Karpas-422 (cell line): ENCODE measurements at regions not wholly inside any gene's neighbourhood (a gene's known extent, or its start where the extent isn't known, plus 50 kb on each side); places are given as distances from the start of the nearest gene placed in this dataset.
A peak's percentile ranks its signal among the peaks of the same experiment; 100 is the strongest.

Source experiments
- DNase-seq: peaks from one replicate; pipeline ENCODE4 v3.0.0-alpha.2; 2015
- H2AFZ ChIP-seq: fragments of 200-600 bp; sonication (generic); 2 replicates; pipeline ENCODE4 v1.6.1; 2014; ENCODE audit warnings: antibody characterized with exemption, low read length, mixed read lengths
- H3K27ac ChIP-seq: fragments of 200-600 bp; sonication (generic); 2 replicates; pipeline ENCODE4 v1.5.1; 2014; ENCODE audit warnings: mild to moderate bottlenecking, low read length, moderate library complexity
- H3K27me3 ChIP-seq: fragments of 200-600 bp; sonication (generic); 2 replicates; pipeline ENCODE4 v1.6.1; 2014; ENCODE audit warnings: low read length, mixed read lengths
- H3K36me3 ChIP-seq: fragments of 200-600 bp; sonication (generic); 2 replicates; pipeline ENCODE4 v1.6.1; 2014; ENCODE audit warnings: low read length, mixed read lengths; ENCODE audit not compliant: insufficient read depth
- H3K4me1 ChIP-seq: fragments of 200-600 bp; sonication (generic); 2 replicates; pipeline ENCODE4 v1.6.1; 2014; ENCODE audit warnings: mild to moderate bottlenecking, low read length, mixed read lengths
- H3K4me2 ChIP-seq: fragments of 200-600 bp; sonication (generic); 2 replicates; pipeline ENCODE4 v1.6.1; 2014; ENCODE audit warnings: low read length, low read depth, mild to moderate bottlenecking; ENCODE audit not compliant: poor library complexity, severe bottlenecking
- H3K4me3 ChIP-seq: fragments of 200-600 bp; sonication (generic); 2 replicates; pipeline ENCODE4 v1.5.1; 2014; ENCODE audit warnings: mild to moderate bottlenecking, antibody characterized with exemption, low read length, mixed read lengths
- H3K79me2 ChIP-seq: fragments of 200-600 bp; sonication (generic); 2 replicates; pipeline ENCODE4 v1.6.1; 2014; ENCODE audit warnings: mild to moderate bottlenecking, low read length, mixed read lengths
- H3K9ac ChIP-seq: fragments of 200-600 bp; sonication (generic); 2 replicates; pipeline ENCODE4 v1.6.0; 2014; ENCODE audit warnings: low read length
- H3K9me2 ChIP-seq: fragments of 200-600 bp; sonication (generic), shearing (Covaris generic); replicated peaks from 2 replicates; pipeline ENCODE4 v1.6.0; 2014; ENCODE audit warnings: mild to moderate bottlenecking, low read length, moderate library complexity; ENCODE audit not compliant: insufficient read depth
- H3K9me3 ChIP-seq: fragments of 300-700, 200-600 bp; sonication (generic); 2 replicates; pipeline ENCODE4 v1.6.1; 2014; ENCODE audit warnings: low read length, mixed read lengths
- H4K20me1 ChIP-seq: fragments of 200-600 bp; sonication (generic); 2 replicates; pipeline ENCODE4 v1.6.1; 2014; ENCODE audit warnings: mild to moderate bottlenecking, antibody characterized with exemption, low read length, low read depth; ENCODE audit not compliant: insufficient read depth

DNA sequence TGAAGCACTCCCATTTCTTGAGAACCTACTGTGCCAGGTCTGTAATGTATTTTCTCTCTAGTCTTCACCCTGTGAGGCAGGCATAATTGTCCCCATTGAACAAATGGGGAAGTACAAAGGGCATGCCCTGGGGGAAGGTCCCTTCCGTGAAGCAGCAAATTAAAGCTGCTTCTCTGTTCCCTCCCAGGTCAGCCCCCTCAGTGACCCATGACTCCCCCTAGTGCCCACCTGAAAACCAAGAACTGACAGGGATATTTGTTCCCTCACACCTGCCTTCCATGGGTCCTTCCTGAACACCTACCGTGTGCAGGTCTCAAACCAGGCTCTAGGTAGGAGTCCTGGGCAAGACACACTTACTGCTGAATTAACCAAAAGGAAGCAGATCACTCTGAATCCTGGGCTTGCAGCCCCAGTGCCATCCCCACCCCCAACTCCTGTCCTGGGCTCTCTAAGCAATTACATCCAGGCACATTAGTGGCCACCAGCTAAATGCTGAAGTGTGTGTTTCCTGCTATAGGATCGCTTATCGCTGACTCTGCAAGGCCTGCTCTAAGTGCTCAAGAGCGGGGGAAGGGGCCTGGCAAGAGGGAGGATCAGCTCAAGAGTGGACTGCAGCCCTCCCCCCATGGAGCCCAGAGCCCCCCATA, 254.8 kb downstream of the CDK5RAP2 start:
- Histone ChIP-seq H3K27me3 (no peaks in the 10 kb centered on the region), H4K20me1 (no peaks in the 10 kb centered on the region), H3K4me2 (no peak overlapping the region), H3K79me2 (no peaks in the 10 kb centered on the region), H3K9ac (no peak overlapping the region), H2AFZ (peak overlapping the region; percentile 18; the same call in 1 of the 2 replicates), H3K27ac (no peak overlapping the region), H3K4me1 (peaks cover 16% of the 10 kb centered on the region), H3K9me2 (no peaks in the 10 kb centered on the region), H3K36me3 (no peaks in the 10 kb centered on the region), H3K9me3 (no peaks in the 10 kb centered on the region), H3K4me3 (no peak overlapping the region)
- peak; percentile 71 for DNase-seq

DNA sequence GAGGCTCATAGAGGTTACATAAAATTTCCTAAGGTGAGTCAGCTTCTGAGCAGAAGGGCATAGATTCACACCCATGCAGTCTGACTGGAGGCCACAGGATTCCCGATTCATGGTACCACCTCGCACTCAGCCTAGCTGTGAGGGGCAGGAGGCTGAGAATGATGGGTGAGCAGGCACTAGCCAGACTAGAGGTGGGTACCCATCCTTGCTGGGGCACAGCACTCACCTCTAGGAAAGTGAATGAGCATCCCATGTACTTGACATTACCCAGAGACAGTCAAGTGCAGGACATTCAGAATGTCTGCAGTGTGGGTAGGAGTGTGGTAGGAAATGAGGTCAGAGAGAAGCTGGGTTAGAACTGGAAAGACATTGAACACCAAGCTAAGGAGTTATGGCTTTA, 255.5 kb downstream of the CDK5RAP2 start:
- Histone ChIP-seq H3K4me3 (no peak overlapping the region), H4K20me1 (no peaks in the 10 kb centered on the region), H3K79me2 (no peaks in the 10 kb centered on the region), H3K9me3 (no peaks in the 10 kb centered on the region), H2AFZ (peak overlapping the region; percentile 18; the same call in 1 of the 2 replicates), H3K4me1 (peaks cover 16% of the 10 kb centered on the region), H3K36me3 (no peaks in the 10 kb centered on the region), H3K27ac (no peak overlapping the region), H3K9me2 (no peaks in the 10 kb centered on the region), H3K9ac (no peak overlapping the region), H3K4me2 (no peak overlapping the region), H3K27me3 (no peaks in the 10 kb centered on the region)
- no peak for DNase-seq

DNA sequence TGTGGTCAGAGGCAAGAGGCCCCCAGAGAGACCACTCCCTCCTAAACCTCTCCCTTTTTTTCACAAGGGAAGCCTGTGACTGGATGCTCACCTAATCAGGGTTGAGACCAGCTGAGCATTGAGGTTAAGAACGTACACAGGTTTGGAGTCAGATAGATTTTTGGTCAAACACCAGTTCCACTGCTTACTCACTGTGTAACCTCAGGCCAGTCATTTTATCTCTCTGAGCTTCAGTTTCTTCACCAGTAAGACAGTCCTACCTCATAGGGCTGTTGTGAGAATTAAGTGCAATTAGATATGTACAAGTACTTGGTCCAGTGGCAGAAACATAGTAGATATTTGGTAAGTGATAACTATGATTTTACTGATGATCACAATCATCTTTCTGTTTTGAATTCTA, 256.8 kb downstream of the CDK5RAP2 start:
- Histone ChIP-seq H3K27ac (no peak overlapping the region), H3K27me3 (peaks cover 3% of the 10 kb centered on the region; the same call in 1 of the 2 replicates), H3K9me3 (no peaks in the 10 kb centered on the region), H3K9me2 (no peaks in the 10 kb centered on the region), H3K4me2 (no peak overlapping the region), H2AFZ (no peak overlapping the region), H3K4me1 (peaks cover 16% of the 10 kb centered on the region), H3K9ac (no peak overlapping the region), H4K20me1 (no peaks in the 10 kb centered on the region), H3K36me3 (no peaks in the 10 kb centered on the region), H3K79me2 (no peaks in the 10 kb centered on the region), H3K4me3 (no peak overlapping the region)
- DNase-seq: no peak

DNA sequence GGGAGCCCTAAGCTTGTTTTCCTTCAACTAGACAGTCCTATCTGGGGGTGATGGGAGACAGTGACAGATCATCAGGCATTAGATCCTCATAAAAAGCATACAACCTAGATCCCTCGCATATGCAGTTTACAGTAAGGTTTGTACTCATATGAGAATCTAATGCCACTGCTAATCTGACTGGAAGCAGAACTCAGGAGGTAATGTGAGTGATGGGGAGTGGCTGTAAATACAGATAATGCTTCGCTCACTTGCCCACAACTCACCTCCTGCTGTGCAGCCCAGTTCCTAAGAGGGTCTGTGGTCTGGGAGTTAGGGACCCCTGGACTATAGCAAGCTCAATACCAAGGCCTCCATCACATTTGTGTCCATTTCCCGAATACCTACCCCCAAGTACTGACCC, 260.5 kb downstream of the CDK5RAP2 start:
- H3K9me3 ChIP-seq: no peaks in the 10 kb centered on the region
- H3K4me2 ChIP-seq: no peak overlapping the region
- H3K27me3 ChIP-seq: peaks cover 3% of the 10 kb centered on the region; the same call in 1 of the 2 replicates
- H3K9me2 ChIP-seq: no peaks in the 10 kb centered on the region
- no peak overlapping the region for H2AFZ ChIP-seq
- no peaks in the 10 kb centered on the region for H3K79me2 ChIP-seq
- no peak overlapping the region for H3K4me3 ChIP-seq
- H3K36me3 ChIP-seq: no peaks in the 10 kb centered on the region
- H3K4me1 ChIP-seq: peaks cover 1% of the 10 kb centered on the region
- H3K27ac ChIP-seq: no peak overlapping the region
- no peak overlapping the region for H3K9ac ChIP-seq
- no peak for DNase-seq
- H4K20me1 ChIP-seq: no peaks in the 10 kb centered on the region

DNA sequence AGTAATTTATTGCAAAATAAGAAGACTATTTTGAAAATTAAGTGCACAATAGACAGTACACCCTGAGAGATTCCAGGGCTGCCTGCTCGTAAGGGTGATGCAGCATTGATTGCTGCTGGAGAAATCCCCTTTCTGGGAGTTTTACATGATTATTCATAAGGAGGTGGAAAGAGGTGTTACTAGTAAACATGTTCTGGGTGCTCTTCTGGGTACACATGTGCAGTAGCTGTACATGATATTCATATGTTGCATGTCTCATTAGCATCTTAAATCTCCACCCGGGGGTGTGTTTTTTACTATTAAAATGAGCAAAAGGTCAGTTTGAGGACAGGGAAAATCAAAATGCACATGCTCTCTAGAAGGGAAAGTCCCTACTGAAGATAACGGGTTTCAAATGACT, 264.8 kb downstream of the CDK5RAP2 start:
- Histone ChIP-seq H3K4me2 (no peak overlapping the region), H3K27me3 (peaks cover 3% of the 10 kb centered on the region; the same call in 1 of the 2 replicates), H3K9me2 (no peaks in the 10 kb centered on the region), H4K20me1 (no peaks in the 10 kb centered on the region), H3K9ac (no peak overlapping the region), H3K4me1 (no peaks in the 10 kb centered on the region), H3K27ac (no peak overlapping the region), H3K4me3 (no peak overlapping the region), H3K9me3 (no peaks in the 10 kb centered on the region), H3K36me3 (no peaks in the 10 kb centered on the region), H3K79me2 (no peaks in the 10 kb centered on the region), H2AFZ (no peak overlapping the region)
- no peak for DNase-seq

DNA sequence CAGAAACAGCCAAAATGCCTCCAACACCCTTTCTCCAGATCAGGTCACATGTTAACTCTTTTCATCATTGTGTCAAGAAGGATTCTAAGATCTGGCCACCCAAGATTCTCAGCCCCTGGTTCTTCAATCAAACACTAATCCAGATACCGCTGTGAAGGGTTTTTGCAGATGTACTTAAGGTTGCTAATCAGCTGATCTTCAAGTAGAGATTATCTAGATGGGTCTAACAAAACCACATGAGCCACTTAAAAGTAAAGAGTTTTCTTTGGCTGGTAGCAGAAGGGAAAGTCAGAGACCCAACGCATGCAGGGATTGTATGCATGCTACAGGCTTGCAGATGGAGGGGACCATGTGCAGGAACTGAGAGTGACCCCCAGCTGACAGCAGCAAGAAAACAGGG, 267.9 kb downstream of the CDK5RAP2 start:
- Histone ChIP-seq H3K27ac (no peak overlapping the region), H3K27me3 (no peaks in the 10 kb centered on the region), H3K9me3 (no peaks in the 10 kb centered on the region), H3K4me1 (no peaks in the 10 kb centered on the region), H3K4me2 (no peak overlapping the region), H3K9me2 (no peaks in the 10 kb centered on the region), H3K4me3 (no peak overlapping the region), H3K9ac (no peak overlapping the region), H3K79me2 (no peaks in the 10 kb centered on the region), H4K20me1 (no peaks in the 10 kb centered on the region), H2AFZ (no peak overlapping the region), H3K36me3 (no peaks in the 10 kb centered on the region)
- no peak for DNase-seq

DNA sequence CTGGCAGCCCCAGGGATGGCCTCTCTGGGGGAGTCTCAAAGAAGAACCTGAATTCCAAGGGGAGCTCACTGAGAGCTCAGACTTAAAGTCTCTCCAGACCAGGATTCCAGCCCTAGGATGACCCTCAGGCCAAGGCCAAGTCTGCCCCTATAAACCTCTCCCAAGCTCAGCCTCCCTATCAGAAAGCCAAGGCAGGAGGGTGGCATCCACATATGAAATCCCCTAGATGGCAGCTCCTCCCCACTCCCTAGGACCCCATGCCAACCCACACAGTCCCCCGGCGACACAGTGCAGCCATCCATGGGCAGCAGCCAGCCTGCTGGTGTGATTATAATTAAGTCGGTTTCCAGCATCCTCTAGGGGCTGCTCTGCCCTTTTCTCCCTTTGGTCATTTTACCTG, 269.9 kb downstream of the CDK5RAP2 start:
- no peak overlapping the region for H2AFZ ChIP-seq
- H3K9ac ChIP-seq: no peak overlapping the region
- no peak overlapping the region for H3K27ac ChIP-seq
- H3K36me3 ChIP-seq: no peaks in the 10 kb centered on the region
- no peak overlapping the region for H3K4me2 ChIP-seq
- H4K20me1 ChIP-seq: no peaks in the 10 kb centered on the region
- peak; percentile 29 for DNase-seq
- H3K9me2 ChIP-seq: no peaks in the 10 kb centered on the region
- no peaks in the 10 kb centered on the region for H3K4me1 ChIP-seq
- no peaks in the 10 kb centered on the region for H3K9me3 ChIP-seq
- H3K4me3 ChIP-seq: no peak overlapping the region
- no peaks in the 10 kb centered on the region for H3K79me2 ChIP-seq
- H3K27me3 ChIP-seq: no peaks in the 10 kb centered on the region

DNA sequence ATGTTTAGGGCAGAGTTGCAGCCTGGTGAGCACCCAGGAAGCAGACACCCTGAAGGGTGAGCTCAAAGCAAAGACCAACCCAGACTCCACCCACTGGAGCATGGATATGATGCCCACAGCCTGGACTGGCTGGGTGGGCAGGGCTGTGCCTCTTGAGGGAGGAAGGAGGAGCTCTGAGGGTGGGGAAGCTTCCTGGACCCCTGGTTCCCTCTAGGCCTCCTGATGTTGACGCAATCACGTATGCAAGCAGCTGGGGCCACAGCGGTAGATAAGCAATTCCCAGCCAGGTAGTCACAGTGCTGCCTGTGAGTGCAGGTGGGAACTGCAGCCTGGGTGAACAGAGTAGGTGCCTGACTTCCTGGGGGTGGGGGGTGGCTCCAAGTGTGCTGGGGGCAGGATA, 271.5 kb downstream of the CDK5RAP2 start:
- Histone ChIP-seq H3K9me2 (no peaks in the 10 kb centered on the region), H3K36me3 (no peaks in the 10 kb centered on the region), H4K20me1 (no peaks in the 10 kb centered on the region), H3K4me1 (no peaks in the 10 kb centered on the region), H3K27me3 (no peaks in the 10 kb centered on the region; the same call in 1 of the 2 replicates), H3K27ac (no peak overlapping the region), H2AFZ (no peak overlapping the region), H3K9me3 (no peaks in the 10 kb centered on the region), H3K79me2 (no peaks in the 10 kb centered on the region), H3K9ac (no peak overlapping the region), H3K4me2 (no peak overlapping the region), H3K4me3 (no peak overlapping the region)
- DNase-seq: peak; percentile 38
